ENCODE measurements at regions not wholly inside any gene's neighbourhood (a gene's known extent, or its start where the extent isn't known, plus 50 kb on each side); places are given as distances from the start of the nearest gene placed in this dataset.
"Not testable (repeated sequence)": the region's sequence is repeated elsewhere in the genome, so short reads cannot be mapped to it uniquely, and the experiment has no call there.

DNA sequence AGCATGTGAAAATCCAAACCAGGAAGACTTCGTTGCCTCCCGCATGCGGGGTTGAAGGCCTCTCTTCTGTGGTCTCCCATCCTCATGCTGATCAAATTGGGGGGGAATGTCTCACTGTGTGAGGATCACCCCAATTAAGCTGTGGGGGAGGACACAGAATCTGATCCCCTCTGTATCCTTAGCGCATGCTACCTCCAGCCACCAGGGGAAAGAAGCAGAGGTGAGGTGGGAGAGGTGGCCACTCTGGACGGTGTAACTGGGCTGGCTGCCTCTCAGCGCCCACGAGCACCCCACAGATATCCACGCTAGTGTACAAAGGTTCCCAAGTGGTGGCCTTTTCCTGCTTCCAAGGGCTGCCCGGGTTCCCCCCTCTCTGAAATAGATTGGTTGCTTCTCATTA lies 177.6 kb upstream of the PLGLB1 start:
- not testable (repeated sequence) for H3K9me3 ChIP-seq (ENCODE audit: low read length); H3K36me3 ChIP-seq (ENCODE audit: insufficient read depth, low read length); H3K4me2 ChIP-seq (ENCODE audit: low read length); H2AFZ ChIP-seq (ENCODE audit: low read length); H3K4me3 ChIP-seq (ENCODE audit: low read depth, low read length, poor library complexity, severe bottlenecking); H3K9ac ChIP-seq (ENCODE audit: low read length); H3K4me1 ChIP-seq (ENCODE audit: insufficient read depth, low read length, severe bottlenecking); H3F3A ChIP-seq (ENCODE audit: insufficient read depth, low read length); H3K27ac ChIP-seq (ENCODE audit: low read depth, low read length, poor library complexity, severe bottlenecking); H3K9me2 ChIP-seq (ENCODE audit: low read depth, low read length); H3K79me2 ChIP-seq (ENCODE audit: insufficient read depth, low read length); H3K27me3 ChIP-seq (ENCODE audit: insufficient read depth, low read length); H4K20me1 ChIP-seq (ENCODE audit: insufficient read depth, low read length)

DNA sequence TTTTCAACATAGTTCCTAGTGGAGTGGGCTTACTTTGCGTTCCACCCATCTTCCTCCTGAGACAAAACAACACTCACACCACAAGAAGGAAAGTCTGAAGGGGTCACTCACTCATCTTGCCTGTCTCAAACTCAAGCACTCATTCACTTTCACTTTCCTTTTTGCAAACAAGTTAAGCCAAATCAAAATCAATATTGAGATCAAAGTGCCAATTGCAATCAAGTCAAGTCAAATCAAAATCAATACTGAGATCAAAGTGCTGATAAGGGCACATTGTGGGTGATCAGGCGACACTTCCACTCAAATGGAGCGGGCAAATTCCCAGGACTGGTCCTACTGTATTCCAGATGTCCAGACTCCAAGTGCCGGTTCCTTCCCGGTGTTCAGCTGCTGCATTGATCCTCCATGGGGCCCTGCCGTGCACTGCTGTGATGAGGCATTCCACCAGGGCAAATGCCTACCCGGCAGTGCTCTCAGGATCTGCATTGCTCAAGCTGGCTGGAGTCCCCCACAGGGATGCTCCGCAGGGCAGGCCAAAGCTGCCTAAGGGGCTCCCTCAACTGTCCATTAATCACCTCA lies 183.0 kb upstream of the PLGLB1 start:
- not testable (repeated sequence) for H3K9me3 ChIP-seq (ENCODE audit: low read length); H3K27me3 ChIP-seq (ENCODE audit: insufficient read depth, low read length); H3K9me2 ChIP-seq (ENCODE audit: low read depth, low read length); H3K9ac ChIP-seq (ENCODE audit: low read length); H3K79me2 ChIP-seq (ENCODE audit: insufficient read depth, low read length); H2AFZ ChIP-seq (ENCODE audit: low read length); H3K4me2 ChIP-seq (ENCODE audit: low read length); H3K4me1 ChIP-seq (ENCODE audit: insufficient read depth, low read length, severe bottlenecking); H3F3A ChIP-seq (ENCODE audit: insufficient read depth, low read length); H3K27ac ChIP-seq (ENCODE audit: low read depth, low read length, poor library complexity, severe bottlenecking); H4K20me1 ChIP-seq (ENCODE audit: insufficient read depth, low read length); H3K4me3 ChIP-seq (ENCODE audit: low read depth, low read length, poor library complexity, severe bottlenecking); H3K36me3 ChIP-seq (ENCODE audit: insufficient read depth, low read length)

DNA sequence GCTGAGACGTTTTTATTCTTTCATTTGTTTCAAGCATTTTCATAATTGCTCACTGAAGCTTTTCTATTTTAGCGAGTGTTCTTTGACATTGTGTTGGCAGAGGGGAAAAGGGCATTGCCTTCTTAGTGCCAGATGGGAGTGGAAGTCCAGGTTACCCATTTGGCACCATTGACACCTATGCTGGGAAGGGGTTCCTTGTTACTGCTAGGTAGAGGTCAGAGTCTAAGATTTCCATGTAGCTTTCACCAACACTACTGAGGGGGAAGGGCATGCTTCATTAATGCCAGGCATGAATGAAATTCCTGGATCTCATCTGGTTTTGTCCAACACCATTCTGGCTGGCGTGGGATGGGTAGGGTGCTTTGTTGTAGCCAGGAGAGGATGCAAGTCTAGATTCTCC lies 191.3 kb upstream of the PLGLB1 start:
- H3K79me2 ChIP-seq (ENCODE audit: insufficient read depth, low read length); H4K20me1 ChIP-seq (ENCODE audit: insufficient read depth, low read length); H3K27ac ChIP-seq (ENCODE audit: low read depth, low read length, poor library complexity, severe bottlenecking); H3K4me2 ChIP-seq (ENCODE audit: low read length); H3K9me3 ChIP-seq (ENCODE audit: low read length); H2AFZ ChIP-seq (ENCODE audit: low read length); H3K9ac ChIP-seq (ENCODE audit: low read length); H3K27me3 ChIP-seq (ENCODE audit: insufficient read depth, low read length); H3K4me3 ChIP-seq (ENCODE audit: low read depth, low read length, poor library complexity, severe bottlenecking); H3F3A ChIP-seq (ENCODE audit: insufficient read depth, low read length); H3K9me2 ChIP-seq (ENCODE audit: low read depth, low read length); H3K36me3 ChIP-seq (ENCODE audit: insufficient read depth, low read length); H3K4me1 ChIP-seq (ENCODE audit: insufficient read depth, low read length, severe bottlenecking): not testable (repeated sequence)

DNA sequence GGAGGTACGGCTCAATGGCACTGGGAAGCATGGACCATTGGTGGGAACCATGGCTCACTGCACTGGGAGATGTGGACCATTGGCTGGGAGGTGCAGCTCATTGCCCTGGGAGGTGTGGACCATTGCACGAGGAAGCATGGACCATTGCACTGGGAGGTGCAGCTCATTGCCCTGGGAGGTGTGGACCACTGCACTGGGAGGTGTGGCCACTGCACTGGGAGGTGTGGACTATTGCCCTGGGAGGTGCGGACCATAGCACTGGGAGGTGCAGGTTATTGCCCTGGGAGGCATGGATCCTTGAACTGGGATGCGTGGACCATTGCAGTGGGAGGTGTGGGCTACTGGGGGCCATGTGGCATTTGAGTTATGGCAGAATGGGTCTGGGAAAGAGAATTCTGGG lies 195.4 kb upstream of the PLGLB1 start:
- H3K9ac ChIP-seq (ENCODE audit: low read length); H2AFZ ChIP-seq (ENCODE audit: low read length); H4K20me1 ChIP-seq (ENCODE audit: insufficient read depth, low read length); H3K9me2 ChIP-seq (ENCODE audit: low read depth, low read length); H3K36me3 ChIP-seq (ENCODE audit: insufficient read depth, low read length); H3F3A ChIP-seq (ENCODE audit: insufficient read depth, low read length); H3K4me2 ChIP-seq (ENCODE audit: low read length); H3K27me3 ChIP-seq (ENCODE audit: insufficient read depth, low read length); H3K4me1 ChIP-seq (ENCODE audit: insufficient read depth, low read length, severe bottlenecking); H3K27ac ChIP-seq (ENCODE audit: low read depth, low read length, poor library complexity, severe bottlenecking); H3K9me3 ChIP-seq (ENCODE audit: low read length); H3K4me3 ChIP-seq (ENCODE audit: low read depth, low read length, poor library complexity, severe bottlenecking); H3K79me2 ChIP-seq (ENCODE audit: insufficient read depth, low read length): not testable (repeated sequence)

DNA sequence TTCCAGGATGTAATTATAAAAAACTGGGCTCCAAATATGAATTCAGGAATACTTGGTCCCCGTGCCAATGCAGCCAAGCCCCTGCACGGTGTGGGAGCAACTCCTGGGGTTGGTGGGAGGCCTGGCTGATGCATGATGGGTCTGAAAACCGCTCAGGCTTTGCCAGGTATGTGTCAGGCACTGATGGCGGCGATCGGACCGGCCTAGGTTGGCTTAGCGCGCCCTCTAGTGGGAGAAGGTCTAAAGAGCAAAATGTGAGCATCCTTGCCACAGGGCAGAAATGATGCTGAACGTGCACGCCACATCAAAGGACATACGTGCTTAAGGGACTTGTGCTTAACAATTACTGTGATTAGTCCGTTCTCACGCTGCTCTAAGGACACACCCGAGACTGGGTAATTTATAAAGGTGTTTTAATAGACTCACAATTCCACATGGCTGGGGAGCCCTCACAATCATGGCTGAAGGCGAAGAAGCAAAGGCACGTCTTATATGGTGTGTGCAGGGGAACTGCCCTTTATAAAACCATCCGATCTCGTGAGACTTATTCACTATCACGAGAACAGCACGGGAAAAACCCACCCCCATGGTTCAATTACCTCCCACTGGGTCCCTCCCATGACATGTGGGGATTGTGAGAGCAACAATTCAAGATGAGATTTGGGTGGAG lies 196.2 kb upstream of the PLGLB1 start:
- not testable (repeated sequence) for H3K79me2 ChIP-seq (ENCODE audit: insufficient read depth, low read length); H3K27ac ChIP-seq (ENCODE audit: low read depth, low read length, poor library complexity, severe bottlenecking); H4K20me1 ChIP-seq (ENCODE audit: insufficient read depth, low read length); H2AFZ ChIP-seq (ENCODE audit: low read length); H3K9me2 ChIP-seq (ENCODE audit: low read depth, low read length); H3K9ac ChIP-seq (ENCODE audit: low read length); H3F3A ChIP-seq (ENCODE audit: insufficient read depth, low read length); H3K4me2 ChIP-seq (ENCODE audit: low read length); H3K27me3 ChIP-seq (ENCODE audit: insufficient read depth, low read length); H3K36me3 ChIP-seq (ENCODE audit: insufficient read depth, low read length); H3K4me3 ChIP-seq (ENCODE audit: low read depth, low read length, poor library complexity, severe bottlenecking); H3K4me1 ChIP-seq (ENCODE audit: insufficient read depth, low read length, severe bottlenecking); H3K9me3 ChIP-seq (ENCODE audit: low read length)

DNA sequence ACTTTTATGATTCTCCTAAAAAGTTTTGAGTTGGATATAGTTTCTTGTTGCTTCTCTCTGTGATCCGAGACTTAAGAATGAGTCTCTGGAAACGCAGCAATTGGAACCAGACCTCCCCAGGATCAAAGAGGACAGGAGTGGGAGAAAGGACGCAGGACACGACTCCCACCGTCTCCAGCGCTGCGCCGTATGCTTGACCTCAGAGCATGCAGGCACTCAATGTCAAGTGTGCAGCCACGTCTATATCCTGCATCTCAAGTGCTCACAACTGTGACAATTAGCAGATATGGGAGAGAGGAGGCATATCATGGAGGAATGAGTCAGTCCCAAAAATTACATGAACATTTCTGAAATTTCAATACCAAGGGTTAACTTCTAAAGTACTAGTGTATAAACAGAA lies 199.0 kb upstream of the PLGLB1 start:
- not testable (repeated sequence) for H3K27me3 ChIP-seq (ENCODE audit: insufficient read depth, low read length); H3K4me3 ChIP-seq (ENCODE audit: low read depth, low read length, poor library complexity, severe bottlenecking); H3K27ac ChIP-seq (ENCODE audit: low read depth, low read length, poor library complexity, severe bottlenecking); H3F3A ChIP-seq (ENCODE audit: insufficient read depth, low read length); H3K36me3 ChIP-seq (ENCODE audit: insufficient read depth, low read length); H3K9me2 ChIP-seq (ENCODE audit: low read depth, low read length); H4K20me1 ChIP-seq (ENCODE audit: insufficient read depth, low read length); H2AFZ ChIP-seq (ENCODE audit: low read length); H3K4me1 ChIP-seq (ENCODE audit: insufficient read depth, low read length, severe bottlenecking); H3K9ac ChIP-seq (ENCODE audit: low read length); H3K9me3 ChIP-seq (ENCODE audit: low read length); H3K79me2 ChIP-seq (ENCODE audit: insufficient read depth, low read length); H3K4me2 ChIP-seq (ENCODE audit: low read length)

DNA sequence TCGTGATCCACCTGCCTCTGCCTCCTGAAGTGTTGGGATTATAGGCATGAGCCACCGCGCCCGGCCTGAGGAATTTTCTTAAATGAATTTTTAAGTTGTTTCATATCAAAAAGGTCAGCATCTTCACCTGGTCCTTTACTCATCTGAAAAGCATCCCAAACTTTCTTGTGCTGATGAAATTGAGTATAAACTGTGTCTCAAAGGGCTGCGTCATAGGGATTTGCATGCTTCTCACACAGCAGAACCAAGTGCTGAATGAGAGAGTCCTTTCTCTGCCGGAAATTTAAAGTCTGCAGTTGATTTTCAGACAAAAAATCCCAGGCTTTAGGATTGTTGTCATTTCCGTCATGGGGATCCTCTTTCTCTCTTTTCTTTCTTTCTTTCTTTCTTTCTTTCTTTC lies 200.5 kb upstream of the PLGLB1 start:
- not testable (repeated sequence) for H3K9me3 ChIP-seq (ENCODE audit: low read length); H3K4me3 ChIP-seq (ENCODE audit: low read depth, low read length, poor library complexity, severe bottlenecking); H3K27ac ChIP-seq (ENCODE audit: low read depth, low read length, poor library complexity, severe bottlenecking); H3K9me2 ChIP-seq (ENCODE audit: low read depth, low read length); H4K20me1 ChIP-seq (ENCODE audit: insufficient read depth, low read length); H3K9ac ChIP-seq (ENCODE audit: low read length); H3K36me3 ChIP-seq (ENCODE audit: insufficient read depth, low read length); H3K4me1 ChIP-seq (ENCODE audit: insufficient read depth, low read length, severe bottlenecking); H3K27me3 ChIP-seq (ENCODE audit: insufficient read depth, low read length); H3K79me2 ChIP-seq (ENCODE audit: insufficient read depth, low read length); H3K4me2 ChIP-seq (ENCODE audit: low read length); H2AFZ ChIP-seq (ENCODE audit: low read length); H3F3A ChIP-seq (ENCODE audit: insufficient read depth, low read length)

DNA sequence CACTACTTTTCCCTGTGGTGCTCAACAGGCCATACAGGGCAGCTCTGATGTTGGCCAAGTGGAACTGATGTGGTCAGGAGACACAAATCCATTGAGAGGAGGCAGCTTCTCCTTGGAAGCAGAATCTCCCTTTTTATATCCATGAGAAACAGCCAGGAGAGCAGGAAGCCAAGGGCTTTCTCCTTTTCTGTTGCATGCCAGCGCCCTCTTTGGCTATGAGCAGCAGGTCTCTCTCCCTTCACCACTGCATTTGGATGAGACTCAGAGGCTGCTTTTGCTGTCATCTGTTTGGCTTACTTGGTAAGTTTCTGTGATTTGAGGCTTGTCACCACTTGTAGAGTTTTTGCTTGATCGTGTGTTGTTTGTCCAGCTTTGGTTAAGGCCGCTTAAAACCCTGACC lies 202.2 kb upstream of the PLGLB1 start:
- not testable (repeated sequence) for H3K79me2 ChIP-seq (ENCODE audit: insufficient read depth, low read length); H3K27me3 ChIP-seq (ENCODE audit: insufficient read depth, low read length)

More for the DNA sequence above, 202.2 kb upstream of the PLGLB1 start:
- H3F3A ChIP-seq (ENCODE audit: insufficient read depth, low read length); H4K20me1 ChIP-seq (ENCODE audit: insufficient read depth, low read length); H3K9me2 ChIP-seq (ENCODE audit: low read depth, low read length); H2AFZ ChIP-seq (ENCODE audit: low read length); H3K36me3 ChIP-seq (ENCODE audit: insufficient read depth, low read length); H3K4me3 ChIP-seq (ENCODE audit: low read depth, low read length, poor library complexity, severe bottlenecking); H3K9ac ChIP-seq (ENCODE audit: low read length); H3K9me3 ChIP-seq (ENCODE audit: low read length); H3K27ac ChIP-seq (ENCODE audit: low read depth, low read length, poor library complexity, severe bottlenecking); H3K4me2 ChIP-seq (ENCODE audit: low read length): not testable (repeated sequence)
- H3K4me1 ChIP-seq (ENCODE audit: insufficient read depth, low read length, severe bottlenecking), result peaks cover 12% of the 10 kb centered on the region
